Psoas muscle (tissue), 7 donors: ENCODE measurements at regions not wholly inside any gene's neighbourhood (a gene's known extent, or its start where the extent isn't known, plus 50 kb on each side); places are given as distances from the start of the nearest gene placed in this dataset.

Experiments used
- ATAC-seq, 4 donors: fragments of 200-7000 bp; cut with Tn5 transposase; one replicate each; pipeline ENCODE4 v1.9.1; 2020; ENCODE audit warnings: moderate library complexity in 3 of 4, mild to moderate bottlenecking in 2 of 4
- DNase-seq, 2 donors: peaks; one replicate each; pipeline ENCODE4 v3.0.0-alpha.2; 2020
- H3K27ac ChIP-seq: fragments of 200-600 bp; one replicate; pipeline ENCODE4 v1.8.0; 2022
- H3K27me3 ChIP-seq, 3 donors: fragments of 200-600 bp in 1 of 3; one replicate each; pipeline versions ENCODE4 v1.6.1 to v1.8.0; 2013 to 2022; ENCODE audit warnings: low read length in 2 of 3, mild to moderate bottlenecking in 2 of 3, moderate library complexity in 1 of 3; ENCODE audit not compliant: insufficient read depth in 3 of 3
- H3K36me3 ChIP-seq, 2 donors: fragments of 200-600 bp in 1 of 2; one replicate each; pipeline versions ENCODE4 v1.6.1 to v1.8.0; 2013 to 2022; ENCODE audit warnings: low read depth in 1 of 2, mild to moderate bottlenecking in 1 of 2, moderate library complexity in 1 of 2; ENCODE audit not compliant: insufficient read depth in 1 of 2
- H3K4me1 ChIP-seq: fragments of 200-600 bp; one replicate; pipeline ENCODE4 v1.8.0; 2022
- H3K4me3 ChIP-seq: fragments of 200-600 bp; one replicate; pipeline ENCODE4 v1.8.0; 2022; ENCODE audit warnings: mild to moderate bottlenecking
- H3K9me3 ChIP-seq: fragments of 200-600 bp; one replicate; pipeline ENCODE4 v1.8.0; 2022
- CTCF ChIP-seq: fragments of 200-600 bp; IDR thresholded peaks from one replicate; pipeline ENCODE4 v1.8.0; 2022; ENCODE audit warnings: antibody characterized with exemption
- WGBS, 3 donors: extraction: QIAGEN DNeasy Blood & Tissue Kit; methylation state at CpG; one replicate each; pipeline versions ENCODE4 v1.1.6 to v1.1.7; 2013; 5-methylcytosine and 5-hydroxymethylcytosine counted together
- intact Hi-C, 2 donors: fragments of 100-400 bp; cut with DNase I; formaldehyde crosslinking; loops; one replicate each; pipeline versions ENCODE4 v1.11.0 to v1.14.2; 2022
- donor health status: healthy with polysubstance abuse.
- donor health status: DM: no; HTN: no; CAD: no; lungs with moderate emphysema.
- donor health status: Bipolar disorder and iron deficiency.
- donor health status: healthy.
- donor health status: DM: yes; HTN: yes; CAD: no.
- donor health status: DM: no; HTN: no; CAD: no.
- donor health status: DM: yes; HTN: yes; CAD: no.

GRCh38 chr11:111089759-111090158 is 155.8 kb upstream of the POU2AF2 start:
- ATAC-seq (no peak), DNase-seq (no peak)
- no peak for TF ChIP-seq CTCF
- 58 to 78% (median 69%) methylated on average over 2 of the region's 2 CpGs for WGBS, 3 donors
- H3K36me3 ChIP-seq = no peaks in the 10 kb centered on the region
- no peaks in the 10 kb centered on the region for H3K4me1 ChIP-seq
- no peaks in the 10 kb centered on the region for H3K27me3 ChIP-seq
- H3K4me3 ChIP-seq = no peak overlapping the region
- no peak overlapping the region for H3K27ac ChIP-seq
- H3K9me3 ChIP-seq = no peaks in the 10 kb centered on the region
- intact Hi-C loops = no loop called here

- no peak for DNase-seq
- intact Hi-C loops = no loop called here
- ATAC-seq = no peak
- Histone ChIP-seq H3K4me1 (no peaks in the 10 kb centered on the region), H3K27ac (no peak overlapping the region), H3K4me3 (no peak overlapping the region), H3K9me3 (no peaks in the 10 kb centered on the region), H3K36me3 (no peaks in the 10 kb centered on the region), H3K27me3 (no peaks in the 10 kb centered on the region)
- 65 to 83% (median 75%) methylated on average over 2 of the region's 2 CpGs for whole genome bisulfite sequencing, 3 donors
- TF ChIP-seq CTCF = no peak
These were observed 156.6 kb upstream of the POU2AF2 start for GRCh38 chr11:111088847-111089355.

- ATAC-seq = no peak
- no peak for DNase-seq
- TF ChIP-seq CTCF = no peak
- no peak overlapping the region for H3K4me3 ChIP-seq
- H3K36me3 ChIP-seq = no peaks in the 10 kb centered on the region
- intact Hi-C loops = no loop called here
- H3K27ac ChIP-seq = no peak overlapping the region
- no peaks in the 10 kb centered on the region for H3K9me3 ChIP-seq
- no peaks in the 10 kb centered on the region for H3K27me3 ChIP-seq
- WGBS, 3 donors = 55 to 61% (median 55%) methylated on average over 5 of the region's 5 CpGs
- no peaks in the 10 kb centered on the region for H3K4me1 ChIP-seq
These were observed 159.5 kb upstream of the POU2AF2 start for GRCh38 chr11:111086058-111086457.

- no peak for TF ChIP-seq CTCF
- Histone ChIP-seq H3K36me3 (no peaks in the 10 kb centered on the region), H3K27ac (no peak overlapping the region), H3K9me3 (no peaks in the 10 kb centered on the region), H3K27me3 (no peaks in the 10 kb centered on the region), H3K4me1 (no peaks in the 10 kb centered on the region), H3K4me3 (no peak overlapping the region)
- ATAC-seq (no peak), DNase-seq (no peak)
- 76 to 88% (median 86%) methylated on average over 5 of the region's 5 CpGs for WGBS, 3 donors
- intact Hi-C loops = no loop called here
These were observed 162.9 kb upstream of the POU2AF2 start for GRCh38 chr11:111082664-111083063.

- intact Hi-C loops = no loop called here
- H3K4me1 ChIP-seq = no peaks in the 10 kb centered on the region
- H3K36me3 ChIP-seq = no peaks in the 10 kb centered on the region
- TF ChIP-seq CTCF = no peak
- ATAC-seq (no peak), DNase-seq (no peak)
- H3K9me3 ChIP-seq = no peaks in the 10 kb centered on the region
- H3K4me3 ChIP-seq = no peak overlapping the region
- H3K27me3 ChIP-seq = no peaks in the 10 kb centered on the region
- no peak overlapping the region for H3K27ac ChIP-seq
- WGBS, 3 donors = 54 to 75% (median 56%) methylated on average over 3 of the region's 3 CpGs
These were observed 164.5 kb upstream of the POU2AF2 start for GRCh38 chr11:111081021-111081511.
